ENCODE measurements at regions not wholly inside any gene's neighbourhood (a gene's known extent, or its start where the extent isn't known, plus 50 kb on each side); places are given as distances from the start of the nearest gene placed in this dataset.

GRCh38 chr5:5042806-5043205, 97.3 kb upstream of the ADAMTS16 start:
- DNase-seq = no peak

- DNase-seq = no peak
Measured at GRCh38 chr5:5043346-5043745, 96.8 kb upstream of the ADAMTS16 start.

GRCh38 chr5:5044247-5044840, 95.8 kb upstream of the ADAMTS16 start:
- DNase-seq = no peak

- DNase-seq = no peak
Measured at GRCh38 chr5:5046680-5047502, 93.2 kb upstream of the ADAMTS16 start.

GRCh38 chr5:5050801-5051200, 89.3 kb upstream of the ADAMTS16 start:
- DNase-seq = no peak

GRCh38 chr5:5055712-5056111, 84.4 kb upstream of the ADAMTS16 start:
- DNase-seq = no peak

- no peak for DNase-seq
Measured at GRCh38 chr5:5061836-5062235, 78.3 kb upstream of the ADAMTS16 start.

DNA sequence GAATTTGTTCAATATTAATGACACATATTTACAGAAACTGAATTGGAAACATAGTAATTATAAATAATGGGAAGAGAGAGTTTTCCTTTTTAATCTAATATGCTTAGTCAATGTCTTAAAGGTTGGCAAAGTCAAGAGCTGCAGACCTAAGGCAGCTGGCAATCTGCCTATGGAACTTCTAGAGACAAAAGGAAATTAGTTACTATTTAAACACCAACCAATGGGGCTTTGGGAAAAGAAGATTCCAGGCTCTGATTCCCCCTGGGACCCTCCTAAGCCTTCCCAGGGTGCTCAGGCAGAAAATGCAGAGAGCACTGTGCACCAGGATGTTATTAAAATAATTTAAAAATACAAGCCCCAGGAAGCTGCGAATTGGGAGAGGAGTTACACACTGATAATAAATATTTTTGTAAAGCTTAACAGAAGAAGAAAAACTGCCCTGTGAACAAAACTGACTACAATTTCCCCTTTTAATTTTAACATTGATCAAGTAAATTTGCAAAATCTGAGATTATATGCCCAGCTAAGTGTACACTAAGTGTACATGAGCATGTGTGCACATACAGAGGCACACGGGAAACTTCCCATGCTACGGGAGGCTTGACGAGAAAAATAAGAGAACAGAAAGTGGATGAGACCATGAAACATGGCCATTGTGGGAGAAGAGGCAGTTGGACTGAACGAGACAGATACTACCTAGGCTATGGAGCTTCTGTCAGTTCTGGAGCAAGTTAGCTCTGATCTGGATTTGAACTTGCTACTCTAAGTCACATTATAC, 77.4 kb upstream of the ADAMTS16 start:
- no peak for DNase-seq

DNA sequence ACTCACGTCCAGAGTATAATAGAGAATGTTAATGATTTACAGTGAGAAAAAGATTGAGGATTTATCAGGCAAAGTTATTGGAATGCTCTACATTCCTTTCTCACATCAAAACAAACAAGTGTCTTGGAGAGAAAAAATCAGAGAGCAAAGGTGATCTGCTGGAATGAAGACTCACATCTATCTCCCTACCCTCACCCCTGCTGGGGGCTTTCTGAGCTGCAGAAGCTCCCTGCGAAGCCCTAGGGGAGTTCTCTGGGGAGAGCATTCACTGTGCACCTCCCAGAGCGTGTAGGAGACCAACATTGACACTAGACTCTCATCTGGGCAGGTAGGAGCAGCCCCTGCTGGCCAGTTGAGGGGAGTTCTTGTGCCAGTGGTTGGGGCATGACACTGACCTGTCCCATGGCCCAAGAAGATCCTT, 76.6 kb upstream of the ADAMTS16 start:
- no peak for DNase-seq

DNA sequence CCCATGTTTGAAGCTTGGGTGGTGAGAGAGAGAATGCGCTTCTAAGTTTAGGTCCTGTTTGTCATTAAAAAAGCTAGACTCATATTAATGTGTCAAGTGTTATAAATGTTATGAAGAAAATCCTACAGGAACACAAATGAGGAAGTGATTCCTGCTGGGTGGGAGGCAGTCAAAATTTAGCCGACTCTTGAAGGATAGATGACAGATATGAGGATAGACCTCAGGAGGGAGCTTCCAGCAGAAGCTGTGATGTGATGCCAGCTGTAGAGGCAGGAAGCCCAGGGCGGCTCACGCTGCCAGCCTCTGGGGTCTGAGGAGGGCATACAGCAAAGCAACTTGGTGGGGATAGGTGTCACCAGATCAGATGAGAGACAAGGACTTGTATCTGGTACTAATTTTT, 74.7 kb upstream of the ADAMTS16 start:
- DNase-seq = no peak

DNA sequence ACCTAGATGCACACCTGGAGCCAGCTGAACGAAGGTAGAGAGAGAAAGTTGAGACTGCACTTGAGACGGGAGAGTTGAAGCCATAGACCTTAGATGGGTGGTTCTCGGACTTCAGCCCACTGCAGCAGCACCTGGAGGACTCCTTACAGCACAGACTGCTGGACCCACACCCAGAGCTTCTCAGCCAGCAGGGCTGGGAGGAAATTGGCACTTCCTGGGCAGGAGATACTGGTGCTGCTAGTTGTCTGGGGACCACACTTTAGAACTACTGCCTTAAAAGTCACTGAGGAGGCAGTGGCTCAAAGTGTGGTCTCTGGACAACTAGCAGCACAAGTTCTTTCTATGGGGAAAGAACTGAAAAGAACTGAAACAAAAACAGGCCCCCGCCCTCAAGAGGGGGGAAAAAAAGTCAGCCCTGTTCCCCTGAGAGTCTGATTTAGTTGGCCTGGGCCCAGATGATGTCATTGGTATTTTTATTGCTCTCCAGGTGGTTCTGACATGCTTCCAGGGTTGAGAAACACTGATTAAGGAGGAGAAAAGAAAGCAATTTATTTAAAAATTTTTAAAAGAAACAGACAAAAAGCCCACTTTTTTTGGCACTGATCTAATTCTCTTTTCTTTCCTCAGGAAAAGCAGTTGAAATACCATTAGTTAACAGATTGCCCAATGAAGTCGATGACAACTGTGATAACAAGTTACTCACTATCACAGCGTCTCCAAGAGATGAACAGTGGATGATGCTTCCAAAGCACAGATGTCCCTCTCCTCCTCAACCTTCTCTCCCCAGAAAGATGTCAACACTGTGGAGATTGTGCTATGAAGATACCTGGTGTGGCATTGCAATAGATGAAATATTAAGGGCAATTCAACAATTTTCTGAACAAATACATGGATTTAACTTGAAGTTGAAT, 73.6 kb upstream of the ADAMTS16 start:
- DNase-seq = no peak

GRCh38 chr5:5069851-5070250, 70.3 kb upstream of the ADAMTS16 start:
- no peak for DNase-seq

GRCh38 chr5:5071554-5071953, 68.6 kb upstream of the ADAMTS16 start:
- DNase-seq = no peak

DNA sequence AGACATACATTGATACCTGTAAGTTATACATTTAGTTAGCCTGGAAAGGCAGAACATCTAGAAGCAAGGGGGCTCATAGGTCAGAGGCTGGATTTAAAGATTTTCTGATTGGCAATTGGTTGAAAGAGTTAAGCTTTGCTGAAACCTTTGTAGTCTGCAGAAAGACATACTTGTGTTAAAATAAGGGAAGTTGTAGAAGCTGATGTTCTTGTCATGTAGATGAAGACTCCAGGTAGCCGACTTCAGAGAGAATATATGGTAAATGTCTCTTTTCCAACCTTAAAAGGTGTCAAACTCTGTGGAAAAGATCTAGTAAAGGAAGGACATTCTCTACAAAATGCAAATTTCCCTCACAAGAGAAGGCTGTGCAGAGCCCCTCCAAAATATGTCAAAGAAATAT, 62.9 kb upstream of the ADAMTS16 start:
- DNase-seq = no peak

- no peak for DNase-seq
Measured at GRCh38 chr5:5078009-5078897, 61.9 kb upstream of the ADAMTS16 start.

DNA sequence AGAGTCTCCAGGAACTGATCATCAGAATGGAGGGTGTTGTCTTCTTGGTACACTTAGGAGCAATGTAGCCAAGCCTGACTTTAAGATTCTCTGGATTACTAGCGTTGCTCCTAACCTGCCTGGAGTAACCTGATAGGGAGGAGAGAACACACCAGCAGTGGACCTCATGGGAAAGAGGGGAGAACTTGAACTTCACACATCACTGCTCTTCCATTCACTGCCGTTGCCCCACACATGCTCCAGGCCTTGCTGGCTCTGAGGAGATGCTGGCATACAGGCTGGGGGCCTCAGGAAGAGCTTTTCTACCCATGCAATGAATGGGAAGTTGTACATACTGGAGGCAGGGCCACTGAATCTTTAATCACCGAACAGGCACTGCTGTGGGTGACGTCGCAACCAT, 60.3 kb upstream of the ADAMTS16 start:
- DNase-seq = no peak

- DNase-seq = no peak
Measured at GRCh38 chr5:5080790-5081189, 59.3 kb upstream of the ADAMTS16 start.

GRCh38 chr5:5085381-5085780, 54.7 kb upstream of the ADAMTS16 start:
- no peak for DNase-seq

GRCh38 chr5:5089895-5090649, 50.1 kb upstream of the ADAMTS16 start:
- DNase-seq = no peak

Data from stimulated activated naive CD4-positive, alpha-beta T cell treated with Interleukin-2 at 50 U/mL for 16 hours (primary cell).